AG09309 (cell line): ENCODE measurements at regions not wholly inside any gene's neighbourhood (a gene's known extent, or its start where the extent isn't known, plus 50 kb on each side); places are given as distances from the start of the nearest gene placed in this dataset.

Experiments
- DNase-seq: peaks from one replicate; pipeline ENCODE4 v3.0.0-alpha.2; 2010; ENCODE audit warnings: low read depth
- H3K4me3 ChIP-seq: 2 replicates; pipeline ENCODE4 v1.5.1; 2011; ENCODE audit warnings: mild to moderate bottlenecking, low read depth, low read length, moderate library complexity; ENCODE audit not compliant: control insufficient read depth
- TF ChIP-seq, protein P1 (sequence below): IDR thresholded peaks from 2 replicates; pipeline ENCODE4 v1.5.1; 2011; ENCODE audit warnings: mild to moderate bottlenecking, low read depth, low read length, inconsistent platforms; ENCODE audit not compliant: insufficient read depth, control insufficient read depth; ENCODE audit errors: missing control alignments

DNA sequence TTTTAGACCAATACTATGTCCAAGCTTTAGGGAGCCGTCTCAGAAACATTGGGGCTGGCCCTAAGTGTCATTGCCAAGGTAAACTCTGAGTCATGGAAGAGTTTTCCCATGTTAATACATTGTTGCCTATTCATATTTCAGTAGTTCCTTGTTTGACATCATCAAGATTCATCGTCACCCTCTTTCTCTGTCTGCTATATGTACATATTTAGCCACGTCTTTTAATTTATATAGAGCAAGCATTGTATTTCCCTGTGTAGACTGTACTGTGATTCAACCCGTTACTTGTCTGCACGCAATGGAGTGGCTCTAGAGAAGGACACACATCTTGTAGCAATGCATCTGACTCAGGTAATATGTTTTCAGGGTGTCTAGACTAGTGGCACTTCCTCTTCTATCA, 217.9 kb upstream of the TPK1 start:
- no peak overlapping the region for H3K4me3 ChIP-seq
- TF ChIP-seq, protein P1, sequence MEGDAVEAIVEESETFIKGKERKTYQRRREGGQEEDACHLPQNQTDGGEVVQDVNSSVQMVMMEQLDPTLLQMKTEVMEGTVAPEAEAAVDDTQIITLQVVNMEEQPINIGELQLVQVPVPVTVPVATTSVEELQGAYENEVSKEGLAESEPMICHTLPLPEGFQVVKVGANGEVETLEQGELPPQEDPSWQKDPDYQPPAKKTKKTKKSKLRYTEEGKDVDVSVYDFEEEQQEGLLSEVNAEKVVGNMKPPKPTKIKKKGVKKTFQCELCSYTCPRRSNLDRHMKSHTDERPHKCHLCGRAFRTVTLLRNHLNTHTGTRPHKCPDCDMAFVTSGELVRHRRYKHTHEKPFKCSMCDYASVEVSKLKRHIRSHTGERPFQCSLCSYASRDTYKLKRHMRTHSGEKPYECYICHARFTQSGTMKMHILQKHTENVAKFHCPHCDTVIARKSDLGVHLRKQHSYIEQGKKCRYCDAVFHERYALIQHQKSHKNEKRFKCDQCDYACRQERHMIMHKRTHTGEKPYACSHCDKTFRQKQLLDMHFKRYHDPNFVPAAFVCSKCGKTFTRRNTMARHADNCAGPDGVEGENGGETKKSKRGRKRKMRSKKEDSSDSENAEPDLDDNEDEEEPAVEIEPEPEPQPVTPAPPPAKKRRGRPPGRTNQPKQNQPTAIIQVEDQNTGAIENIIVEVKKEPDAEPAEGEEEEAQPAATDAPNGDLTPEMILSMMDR, result no peak
- DNase-seq, result no peak

DNA sequence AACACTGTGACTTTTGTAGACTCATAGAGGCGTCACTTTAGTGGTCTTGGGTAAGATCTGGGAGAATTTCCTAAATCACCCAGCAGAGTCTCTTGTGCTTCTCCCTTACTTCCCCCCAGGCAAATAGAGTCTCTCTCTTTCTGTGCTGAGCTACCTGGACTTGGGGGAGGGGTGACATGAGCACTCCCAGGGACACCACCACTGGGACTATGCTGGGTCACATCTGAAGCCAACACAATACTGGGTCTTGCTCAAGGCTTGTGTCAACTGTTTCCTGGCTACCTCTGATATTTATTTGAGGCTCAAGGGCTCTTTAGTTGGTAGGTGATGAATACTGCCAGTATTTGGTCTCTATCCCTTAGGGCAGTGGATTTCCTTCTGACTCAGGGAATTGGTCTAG, 214.6 kb upstream of the TPK1 start:
- TF ChIP-seq, protein P1, result no peak
- DNase-seq, result no peak
- H3K4me3 ChIP-seq, result no peak overlapping the region

DNA sequence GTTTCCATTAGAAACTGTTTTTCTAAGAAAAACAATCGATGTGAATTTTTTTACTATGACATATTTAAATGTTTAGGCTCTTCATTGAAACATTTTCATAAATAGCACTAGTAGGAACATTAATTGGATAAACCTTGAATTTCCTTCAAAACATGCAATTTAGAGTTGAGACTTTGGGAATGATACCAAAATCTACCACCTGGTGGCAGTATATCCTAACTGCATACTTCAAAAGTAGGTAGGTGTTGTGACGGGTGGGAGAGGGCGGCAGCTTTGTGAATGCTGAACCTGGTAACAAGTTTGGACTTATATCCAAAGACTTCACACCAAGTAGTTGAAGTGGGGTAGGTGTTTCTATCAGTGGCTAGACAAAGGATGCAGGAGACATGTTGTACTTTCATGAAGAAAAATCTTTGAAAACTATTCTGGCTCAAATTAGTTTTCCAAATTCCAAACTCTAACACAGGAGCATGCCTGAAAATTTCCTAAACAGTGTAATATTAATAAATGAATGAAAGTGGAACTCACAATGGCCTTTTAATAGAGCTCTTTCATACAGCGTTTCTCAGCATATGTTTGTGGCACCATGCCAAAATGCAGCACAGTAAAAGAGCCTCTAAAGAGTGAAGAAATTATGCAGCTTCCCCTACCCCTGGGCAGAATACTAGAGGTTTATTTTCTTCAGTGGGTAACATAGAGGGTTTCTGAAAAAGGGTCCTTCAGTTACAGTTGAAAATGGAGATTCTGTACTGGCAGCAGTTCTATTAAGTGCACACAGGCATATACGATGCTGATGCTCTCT, 201.0 kb upstream of the TPK1 start:
- no peak for DNase-seq
- no peak overlapping the region for H3K4me3 ChIP-seq
- TF ChIP-seq, protein P1, result peak; percentile 50

DNA sequence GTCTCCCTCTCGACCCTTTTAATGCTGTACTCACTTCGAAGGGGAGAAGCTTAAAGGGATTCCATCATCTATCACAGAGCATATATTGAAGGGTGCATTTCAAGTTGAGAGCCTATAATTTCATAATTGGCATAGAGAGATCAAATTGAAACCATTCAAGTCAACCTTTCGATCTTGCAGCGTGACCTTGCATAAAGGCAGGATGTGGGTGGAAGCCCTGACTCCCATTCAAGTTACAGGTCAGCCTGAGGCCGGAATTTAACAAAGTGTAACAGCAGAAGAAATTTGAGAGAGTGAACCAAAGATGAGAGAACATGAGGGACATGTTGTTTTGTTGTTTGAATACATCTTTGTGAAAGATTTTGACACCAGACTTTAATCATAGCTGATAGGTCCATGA, 195.3 kb upstream of the TPK1 start:
- TF ChIP-seq, protein P1, result no peak

DNA sequence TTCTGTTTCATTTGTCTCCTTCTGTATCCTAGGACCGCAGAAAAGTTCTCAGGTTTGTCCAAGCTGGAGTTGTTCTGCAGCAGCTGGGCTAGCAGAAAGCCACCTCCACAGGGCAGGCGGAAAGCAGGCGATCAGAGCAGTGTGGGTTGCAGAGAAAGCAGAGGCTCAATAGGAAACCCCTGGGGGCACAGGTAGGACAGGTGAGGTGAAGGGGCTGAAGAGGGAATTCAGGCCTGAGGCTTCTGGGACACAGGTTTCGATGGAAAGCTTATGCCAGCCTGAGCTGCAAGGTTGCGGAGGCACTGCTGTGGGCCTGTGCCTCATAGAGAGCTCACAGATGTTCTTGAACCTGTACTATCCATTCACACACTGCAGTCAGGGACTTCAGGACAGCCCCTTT, 194.9 kb upstream of the TPK1 start:
- DNase-seq, result no peak
- TF ChIP-seq, protein P1, result no peak

More for the DNA sequence above, 195.3 kb upstream of the TPK1 start:
- H3K4me3 ChIP-seq, result no peak overlapping the region
- no peak for DNase-seq

DNA sequence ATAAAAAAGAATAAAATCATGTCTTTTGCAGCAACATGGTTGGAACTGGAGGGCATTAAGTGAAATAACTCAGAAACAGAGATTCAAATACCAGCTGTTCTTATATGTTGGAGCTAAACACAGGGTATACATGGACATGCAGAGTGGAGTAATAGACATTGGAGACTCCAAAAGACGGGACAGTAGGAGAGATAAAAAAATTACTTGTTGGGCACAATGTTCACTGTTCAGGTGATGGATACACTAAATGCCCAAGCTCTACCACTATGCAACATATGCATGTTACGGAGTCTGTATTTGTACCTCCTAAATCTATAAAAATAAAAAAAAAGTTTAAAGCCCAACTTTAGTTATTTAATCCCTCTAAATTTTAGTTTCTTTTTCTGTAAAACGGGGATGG, 184.6 kb upstream of the TPK1 start:
- DNase-seq, result no peak
- H3K4me3 ChIP-seq, result no peak overlapping the region
- TF ChIP-seq, protein P1, result no peak

More for the DNA sequence above, 194.9 kb upstream of the TPK1 start:
- no peak overlapping the region for H3K4me3 ChIP-seq
